ENCODE measurements at regions not wholly inside any gene's neighbourhood (a gene's known extent, or its start where the extent isn't known, plus 50 kb on each side); places are given as distances from the start of the nearest gene placed in this dataset.
"Not testable (repeated sequence)": the region's sequence is repeated elsewhere in the genome, so short reads cannot be mapped to it uniquely, and the experiment has no call there.

- Histone ChIP-seq H3K9me3 (no peaks in the 10 kb centered on the region), H3K27ac (no peak overlapping the region), H3K4me3 (no peak overlapping the region), H3K36me3 (no peaks in the 10 kb centered on the region), H3K27me3 (no peaks in the 10 kb centered on the region), H3K4me1 (no peaks in the 10 kb centered on the region)
- intact Hi-C loops (cut with DNase I), result no loop called here
- TF ChIP-seq CTCF (IDR thresholded peaks at IDR 0.05), result no peak
- TF ChIP-seq EP300 (IDR thresholded peaks at IDR 0.05), result no peak
- no peak for TF ChIP-seq POLR2AphosphoS5 (IDR thresholded peaks at IDR 0.05)
- TF ChIP-seq POLR2A (IDR thresholded peaks at IDR 0.05), result no peak
- WGBS, 2 donors, result 97 to 100% methylated on average over 1 of the region's 1 CpG
- no peak for DNase-seq
Observed at GRCh38 chr2:167843217-167843616, 404.2 kb downstream of the STK39 start.

- no peak for TF ChIP-seq EP300 (IDR thresholded peaks at IDR 0.05)
- no peak for TF ChIP-seq CTCF (IDR thresholded peaks at IDR 0.05)
- TF ChIP-seq POLR2A (IDR thresholded peaks at IDR 0.05), result no peak
- TF ChIP-seq POLR2AphosphoS5 (IDR thresholded peaks at IDR 0.05), result no peak
- H3K27ac ChIP-seq, result no peak overlapping the region
- 83 to 96% methylated on average over 1 of the region's 1 CpG for WGBS, 2 donors
- intact Hi-C loops (cut with DNase I), result no loop called here
- no peaks in the 10 kb centered on the region for H3K27me3 ChIP-seq
- H3K4me3 ChIP-seq, result no peak overlapping the region
- DNase-seq, result no peak
- H3K4me1 ChIP-seq, result no peaks in the 10 kb centered on the region
- H3K36me3 ChIP-seq, result no peaks in the 10 kb centered on the region
- no peaks in the 10 kb centered on the region for H3K9me3 ChIP-seq
Observed at GRCh38 chr2:167842047-167842446, 405.3 kb downstream of the STK39 start.

- H3K36me3 ChIP-seq; DNase-seq; H3K9me3 ChIP-seq; H3K27me3 ChIP-seq; H3K4me3 ChIP-seq; H3K27ac ChIP-seq; intact Hi-C loops (cut with DNase I): not testable (repeated sequence)
- H3K4me1 ChIP-seq, result peaks cover 0 to 14% (median 3%) of the 10 kb centered on the region in 4 donors
- WGBS, 2 donors, result 89 to 90% methylated on average over 8 of the region's 8 CpGs
Observed at GRCh38 chr2:167835290-167835689, 412.1 kb downstream of the STK39 start.

- Histone ChIP-seq H3K36me3 (no peaks in the 10 kb centered on the region), H3K27me3 (no peaks in the 10 kb centered on the region), H3K4me1 (peaks cover 0 to 14% (median 3%) of the 10 kb centered on the region in 4 donors), H3K9me3 (no peaks in the 10 kb centered on the region), H3K27ac (no peak overlapping the region), H3K4me3 (no peak overlapping the region)
- DNase-seq, result no peak
- TF ChIP-seq POLR2A (IDR thresholded peaks at IDR 0.05) (no peak), EP300 (IDR thresholded peaks at IDR 0.05) (no peak), CTCF (IDR thresholded peaks at IDR 0.05) (no peak), POLR2AphosphoS5 (IDR thresholded peaks at IDR 0.05) (no peak)
- intact Hi-C loops (cut with DNase I), result no loop called here
- 96% methylated on average over 5 of the region's 5 CpGs for WGBS, 2 donors
Observed at GRCh38 chr2:167834707-167835106, 412.7 kb downstream of the STK39 start.

- Histone ChIP-seq H3K27me3 (no peaks in the 10 kb centered on the region), H3K4me3 (no peak overlapping the region), H3K4me1 (peaks cover 0 to 14% (median 3%) of the 10 kb centered on the region in 4 donors), H3K36me3 (no peaks in the 10 kb centered on the region), H3K9me3 (no peaks in the 10 kb centered on the region), H3K27ac (no peak overlapping the region)
- TF ChIP-seq POLR2A (IDR thresholded peaks at IDR 0.05) (no peak), CTCF (IDR thresholded peaks at IDR 0.05) (no peak), EP300 (IDR thresholded peaks at IDR 0.05) (no peak), POLR2AphosphoS5 (IDR thresholded peaks at IDR 0.05) (no peak)
- 85 to 91% methylated on average over 4 of the region's 4 CpGs for WGBS, 2 donors
- intact Hi-C loops (cut with DNase I), result no loop called here
- DNase-seq, result no peak
Observed at GRCh38 chr2:167833294-167833693, 414.1 kb downstream of the STK39 start.
